Right kidney (tissue), 1 donor: ENCODE measurements at regions not wholly inside any gene's neighbourhood (a gene's known extent, or its start where the extent isn't known, plus 50 kb on each side); places are given as distances from the start of the nearest gene placed in this dataset.
A peak's percentile ranks its signal among the peaks of the same experiment; 100 is the strongest.

ENCODE experiments used
- DNase-seq: peaks from one replicate; pipeline ENCODE4 v3.0.0-alpha.2; 2016

- DNase-seq, result no peak
These were observed 1104.5 kb upstream of the PHF14 start for GRCh38 chr7:9869151-9869550.

GRCh38 chr7:9869566-9869965 is 1104.1 kb upstream of the PHF14 start:
- no peak for DNase-seq

- no peak for DNase-seq
These were observed 1103.0 kb upstream of the PHF14 start for GRCh38 chr7:9870674-9871073.

DNA sequence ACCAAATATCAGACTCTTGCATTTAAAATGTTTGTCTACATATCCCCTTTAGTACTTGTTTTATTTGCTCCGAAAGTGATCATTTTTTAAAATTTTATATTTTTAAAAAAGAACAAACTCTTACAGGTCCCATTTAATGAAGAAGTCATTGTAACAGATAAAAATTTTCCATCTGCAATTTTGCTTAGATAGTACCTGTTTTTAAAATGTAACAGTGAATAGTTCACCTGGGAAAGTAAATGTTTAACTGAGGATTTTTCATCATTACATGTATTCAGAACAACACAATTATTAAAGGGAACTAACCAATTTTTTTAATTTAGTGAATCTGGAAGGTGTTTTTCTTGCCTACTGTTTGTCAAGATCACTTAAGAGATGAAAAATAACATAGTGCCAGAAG is 1099.5 kb upstream of the PHF14 start:
- no peak for DNase-seq

GRCh38 chr7:9876053-9876452 is 1097.6 kb upstream of the PHF14 start:
- DNase-seq, result no peak

GRCh38 chr7:9889554-9889953 is 1084.1 kb upstream of the PHF14 start:
- no peak for DNase-seq

DNA sequence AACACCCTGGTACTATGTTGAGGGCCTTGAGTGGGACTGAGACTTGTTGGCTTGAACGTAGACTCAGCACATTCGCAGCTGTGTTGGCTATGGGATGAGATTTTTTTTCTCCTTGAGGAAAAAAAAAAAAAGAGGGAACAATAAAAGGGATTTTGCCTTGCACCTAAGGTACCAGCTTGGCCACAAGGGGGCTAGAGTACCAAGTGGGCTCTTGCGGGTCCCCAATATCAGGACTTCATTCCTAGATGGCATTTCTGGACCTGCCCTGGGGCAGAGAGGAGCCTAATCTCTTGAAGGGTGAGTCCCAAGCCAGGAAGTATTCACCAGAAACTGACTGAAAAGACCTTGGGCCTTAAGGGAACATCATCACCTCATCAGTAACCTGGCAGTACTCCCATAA is 1083.6 kb upstream of the PHF14 start:
- no peak for DNase-seq

- DNase-seq, result no peak
These were observed 1082.6 kb upstream of the PHF14 start for GRCh38 chr7:9891056-9891455.

GRCh38 chr7:9900339-9900738 is 1073.3 kb upstream of the PHF14 start:
- DNase-seq, result no peak

DNA sequence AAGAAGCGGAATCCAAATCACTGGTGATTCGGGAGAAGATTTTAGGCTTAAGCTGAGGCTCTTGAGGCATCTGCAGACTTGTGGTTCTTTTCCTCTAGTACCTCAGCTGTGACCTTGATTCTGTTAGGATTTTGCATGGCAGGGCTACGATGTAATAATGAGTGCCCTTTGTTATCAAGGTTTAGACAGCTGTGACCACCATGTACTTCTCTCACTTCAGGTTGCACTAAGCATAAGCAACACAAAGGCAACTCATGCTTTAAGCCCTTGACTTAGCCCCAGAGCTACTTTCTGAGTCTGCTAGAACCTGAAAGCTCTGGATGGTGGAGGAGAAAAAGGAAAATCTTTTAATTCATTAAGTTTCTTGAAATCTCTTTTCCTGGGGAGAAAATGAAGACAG is 1052.3 kb upstream of the PHF14 start:
- no peak for DNase-seq

GRCh38 chr7:9937944-9938631 is 1035.6 kb upstream of the PHF14 start:
- no peak for DNase-seq

- no peak for DNase-seq
These were observed 1034.5 kb upstream of the PHF14 start for GRCh38 chr7:9939176-9939575.

DNA sequence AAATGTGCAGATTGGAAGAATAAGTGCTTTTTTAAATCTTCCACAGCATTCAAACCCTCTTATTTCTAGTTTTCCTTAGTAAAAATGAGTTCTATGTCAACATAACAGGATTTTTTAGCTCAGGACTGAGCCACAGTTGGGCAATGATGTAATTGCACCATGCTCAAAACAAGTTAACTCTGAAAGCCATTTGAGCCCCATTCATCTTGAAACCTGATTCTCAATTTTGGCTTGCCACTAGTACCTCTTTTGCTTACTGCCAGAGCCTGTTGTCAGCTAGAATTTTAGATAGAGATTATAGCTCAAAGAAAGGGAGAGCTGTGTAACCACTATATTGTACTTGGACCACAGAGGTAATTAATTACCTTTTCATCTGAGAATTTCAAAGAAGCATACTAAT is 1028.5 kb upstream of the PHF14 start:
- no peak for DNase-seq

GRCh38 chr7:9945857-9946256 is 1027.8 kb upstream of the PHF14 start:
- no peak for DNase-seq

GRCh38 chr7:9955138-9955537 is 1018.5 kb upstream of the PHF14 start:
- DNase-seq, result no peak

DNA sequence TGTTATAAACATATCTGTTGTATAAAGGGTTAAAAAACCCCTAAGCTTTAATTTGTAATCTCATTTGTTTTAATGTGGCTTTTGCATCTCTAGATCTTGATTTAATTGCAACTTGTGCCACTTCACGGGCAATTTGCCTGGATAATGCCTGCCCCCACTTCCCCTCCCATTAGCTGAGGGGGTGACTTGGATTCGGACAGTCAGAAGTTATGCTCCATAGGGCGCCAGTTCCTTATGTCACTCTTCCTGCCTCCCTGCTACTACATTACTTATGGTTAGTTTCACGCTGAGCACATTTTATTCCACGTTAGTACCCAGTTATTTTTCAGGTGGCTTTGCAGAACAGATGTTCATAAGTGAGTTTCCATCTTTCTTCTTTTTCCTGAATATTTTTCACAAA is 1015.2 kb upstream of the PHF14 start:
- no peak for DNase-seq

- DNase-seq, result no peak
These were observed 1013.2 kb upstream of the PHF14 start for GRCh38 chr7:9960460-9960859.

GRCh38 chr7:9961161-9961922 is 1012.3 kb upstream of the PHF14 start:
- DNase-seq, result no peak

DNA sequence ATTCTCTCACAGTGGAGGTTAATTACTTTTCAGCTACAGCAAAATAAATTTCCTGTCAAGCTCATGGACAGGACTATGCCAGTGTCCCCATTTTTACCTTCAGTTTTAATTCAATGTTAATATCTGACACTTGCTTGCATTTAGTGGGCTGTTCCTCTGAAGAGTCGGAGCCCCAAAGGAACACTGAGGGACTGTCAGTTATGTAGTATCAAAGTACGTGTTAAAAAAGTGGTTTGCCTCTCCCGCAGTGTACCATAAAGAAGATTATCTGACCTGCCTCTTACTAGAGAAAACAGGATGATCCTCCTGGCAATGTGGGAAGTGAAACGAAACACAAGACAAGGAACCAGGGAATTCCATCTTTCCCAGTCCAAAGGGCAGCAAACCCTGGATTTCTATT is 1010.9 kb upstream of the PHF14 start:
- DNase-seq, result peak; percentile 28

DNA sequence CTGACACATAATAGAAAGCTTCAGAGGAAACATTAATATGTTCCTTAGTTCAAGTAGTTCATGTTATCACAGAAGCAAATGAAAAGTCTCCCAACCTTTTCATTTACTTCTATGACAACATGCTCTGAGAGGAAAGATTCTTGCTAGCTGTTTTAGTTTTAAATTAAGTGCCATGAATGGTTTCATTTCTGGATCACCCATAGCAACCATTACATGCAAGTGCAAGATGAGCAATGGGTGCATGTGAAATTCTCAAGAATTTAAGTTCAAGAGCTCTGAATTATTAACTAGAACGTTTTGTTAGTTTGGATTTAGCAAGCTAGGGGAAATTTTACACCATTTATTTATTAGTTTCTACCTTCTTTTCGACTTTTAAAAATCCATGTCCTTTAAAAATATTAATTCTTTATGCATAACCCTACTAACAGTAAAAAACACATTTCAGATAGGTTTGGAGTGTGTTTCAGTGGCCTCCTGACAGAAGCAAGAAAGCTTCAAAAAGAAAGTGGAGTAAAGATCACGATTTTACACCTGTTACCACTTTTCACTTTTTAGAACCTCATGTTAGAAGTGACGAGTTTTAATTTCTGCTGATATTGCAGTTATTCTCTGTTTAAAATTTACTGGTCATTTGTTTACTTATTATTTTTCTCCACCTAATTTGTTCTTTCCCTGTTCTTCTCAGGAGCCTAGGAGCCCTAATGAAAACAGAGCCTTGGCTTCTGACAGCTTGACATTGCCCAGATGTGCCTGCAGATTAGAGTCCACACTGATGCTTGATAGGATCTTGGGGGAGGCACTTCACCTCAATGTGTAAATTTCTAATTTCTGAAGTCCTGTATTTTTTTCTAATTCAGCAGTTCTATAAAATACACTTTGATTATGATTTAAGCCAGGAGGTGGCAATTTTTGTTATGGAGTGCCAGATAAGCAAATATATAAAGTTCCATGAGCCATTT is 995.3 kb upstream of the PHF14 start:
- DNase-seq, result no peak

DNA sequence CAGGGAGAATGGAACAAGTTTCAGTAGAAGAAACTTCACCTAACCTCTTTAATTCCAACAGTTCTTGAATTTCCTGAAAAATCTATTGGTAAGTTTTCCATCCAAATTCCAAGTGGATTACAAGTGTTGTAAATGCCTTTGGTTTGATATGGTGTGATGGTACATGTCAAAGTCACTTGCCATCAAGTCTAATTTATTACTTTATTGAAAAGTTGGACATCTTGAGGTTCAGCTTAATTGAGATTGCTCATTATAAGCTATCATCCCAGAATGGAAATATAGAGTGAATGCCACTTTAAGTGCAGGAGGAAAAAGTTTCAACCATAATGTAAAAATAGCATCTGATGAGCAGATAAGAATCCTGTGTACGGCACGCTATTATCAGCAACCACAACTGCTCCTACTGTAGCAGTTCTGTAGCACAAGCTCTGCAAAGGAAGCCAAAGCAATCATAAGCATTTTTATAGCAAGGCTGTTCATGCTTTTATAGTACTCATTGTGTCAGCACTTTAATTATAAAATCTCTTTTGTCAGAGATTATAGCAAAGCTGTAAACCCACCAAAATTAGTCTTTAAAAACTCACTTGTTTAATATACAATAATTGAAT is 991.8 kb upstream of the PHF14 start:
- no peak for DNase-seq

DNA sequence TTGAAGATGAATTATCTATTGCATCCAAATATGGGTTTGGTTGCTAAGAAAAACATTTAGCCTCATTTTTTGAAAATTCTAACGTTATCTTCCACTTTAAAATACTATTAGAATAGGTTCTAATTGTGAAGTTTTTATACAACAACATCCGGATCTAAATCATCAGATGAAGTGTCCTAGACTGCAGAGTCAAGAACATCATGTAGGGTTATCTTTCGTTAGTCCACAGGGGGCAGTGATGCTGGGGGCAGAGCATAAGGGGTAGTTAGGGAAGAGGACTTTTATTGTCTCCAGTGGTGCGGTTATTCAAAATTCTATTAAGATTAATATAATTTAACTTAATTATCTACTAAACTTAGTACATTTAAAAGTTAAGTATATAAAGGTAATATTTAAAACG is 990.6 kb upstream of the PHF14 start:
- no peak for DNase-seq

DNA sequence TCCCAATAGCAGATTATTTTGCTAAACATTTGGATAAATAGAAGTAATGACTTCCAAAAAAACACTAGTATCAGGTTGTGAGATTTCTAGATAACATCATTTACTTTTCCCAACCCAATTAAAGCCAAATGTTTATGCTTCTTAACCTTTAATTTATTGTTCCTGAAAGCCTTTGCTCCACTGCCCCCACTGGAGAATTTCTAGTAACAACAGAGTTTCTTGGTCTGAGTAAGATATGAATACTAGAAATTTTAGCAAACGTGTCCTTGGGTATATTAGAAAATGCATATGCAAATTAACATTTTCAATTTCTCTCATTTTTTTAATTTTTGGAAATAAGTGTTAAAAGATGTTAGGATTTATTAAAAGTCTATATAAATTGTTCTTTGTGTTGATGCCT is 958.0 kb upstream of the PHF14 start:
- no peak for DNase-seq
